GM12892 (cell line): ENCODE measurements at regions not wholly inside any gene's neighbourhood (a gene's known extent, or its start where the extent isn't known, plus 50 kb on each side); places are given as distances from the start of the nearest gene placed in this dataset.

Source experiments
- POLR2A ChIP-seq: IDR thresholded peaks from 2 replicates; pipeline ENCODE4 v1.6.1; 2011; ENCODE audit warnings: low read depth, low read length, control low read depth
- POLR2AphosphoS5 ChIP-seq: IDR thresholded peaks from 2 replicates; pipeline ENCODE4 v1.6.1; 2011; ENCODE audit warnings: low read depth, low read length, control low read depth
- TAF1 ChIP-seq: IDR thresholded peaks from 2 replicates; pipeline ENCODE4 v1.6.1; 2011; ENCODE audit warnings: low read depth, mild to moderate bottlenecking, control low read depth, low read length, borderline replicate concordance

DNA sequence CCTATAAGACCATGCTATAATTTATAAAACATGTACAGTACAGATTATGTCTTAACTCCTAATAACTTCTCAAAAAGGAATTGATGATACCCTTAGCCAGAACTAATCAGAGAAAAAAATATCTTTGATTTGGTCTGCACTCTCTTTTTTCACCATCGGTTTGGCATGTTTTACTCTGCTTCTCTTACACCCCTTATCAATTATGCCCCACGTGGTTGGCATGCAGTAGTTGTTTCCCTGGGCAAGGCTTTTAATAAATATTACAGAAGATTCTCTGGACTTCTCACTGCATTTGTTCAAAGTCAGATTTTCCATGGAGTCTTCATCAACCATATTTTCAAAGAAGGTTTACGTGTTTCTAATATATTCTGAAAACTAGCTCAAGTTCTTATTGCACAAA lies 167.4 kb upstream of the LRIG3 start:
- TF ChIP-seq POLR2A (no peak), TAF1 (no peak), POLR2AphosphoS5 (no peak)
